DND-41 (cell line): ENCODE measurements at regions not wholly inside any gene's neighbourhood (a gene's known extent, or its start where the extent isn't known, plus 50 kb on each side); places are given as distances from the start of the nearest gene placed in this dataset.

ENCODE experiments used
- CTCF ChIP-seq: IDR thresholded peaks from 2 replicates; pipeline ENCODE4 v1.5.1; 2012; ENCODE audit warnings: borderline replicate concordance, low read length, moderate library complexity, mild to moderate bottlenecking; ENCODE audit not compliant: poor library complexity, severe bottlenecking; ENCODE audit errors: extremely low read depth
- EZH2 ChIP-seq: IDR thresholded peaks from 3 replicates; pipeline ENCODE4 v1.6.1; 2012; ENCODE audit warnings: borderline replicate concordance, low read depth, mild to moderate bottlenecking, moderate library complexity, low read length, inconsistent platforms; ENCODE audit not compliant: severe bottlenecking

DNA sequence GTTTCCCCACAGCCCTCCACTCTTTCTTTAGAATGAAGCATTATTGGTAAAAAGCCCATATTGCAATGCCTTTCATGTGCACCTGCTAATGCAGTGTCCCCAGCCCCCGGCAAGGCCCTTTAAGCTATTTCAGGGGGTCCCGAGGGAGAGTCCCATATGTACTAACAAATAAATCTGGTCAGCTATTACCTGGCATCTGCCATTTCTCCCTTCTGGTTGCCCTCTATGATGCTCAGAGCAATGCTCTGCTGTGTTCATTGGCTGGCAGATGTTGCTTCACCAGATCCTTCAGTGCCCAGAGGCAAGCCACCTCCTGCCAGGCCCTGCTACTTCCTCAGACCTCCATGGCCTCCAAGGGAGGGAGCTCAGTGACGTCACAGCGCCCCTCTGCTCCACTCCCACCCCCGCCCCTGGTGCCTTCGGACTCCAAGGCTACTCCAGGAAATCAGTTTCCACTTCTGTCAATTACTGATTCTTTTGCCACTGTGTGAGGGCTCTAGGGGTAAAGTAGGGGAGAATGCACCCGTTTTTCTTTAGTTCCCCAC lies 201.1 kb upstream of the GLRA1 start:
- TF ChIP-seq CTCF = no peak
- no peak for TF ChIP-seq EZH2
